H1 (cell line): ENCODE measurements at regions not wholly inside any gene's neighbourhood (a gene's known extent, or its start where the extent isn't known, plus 50 kb on each side); places are given as distances from the start of the nearest gene placed in this dataset.

Experiments used
- CTCF ChIA-PET: fragments of 300-600 bp; sonication (Branson Sonifier 250); formaldehyde crosslinking; loops from one replicate; lab custom pipeline; 2021; ENCODE audit not compliant: partially characterized antibody; lab: Charles Lee
- POLR2A ChIA-PET: fragments of 300-600 bp; sonication (Branson Sonifier 250); formaldehyde crosslinking; loops from one replicate; lab custom pipeline; 2021; ENCODE audit warnings: inconsistent platforms; ENCODE audit not compliant: partially characterized antibody; lab: Charles Lee
- DNase-seq, 2 experiments: peaks; one replicate each; pipeline versions ENCODE4 v3.0.0 to v3.0.0-alpha.2; 2010 to 2022; ENCODE audit warnings: low spot score in 2 of 2, low read depth in 1 of 2, mixed read lengths in 1 of 2
- FAIRE-seq: peaks from 2 replicates; lab custom pipeline; 2011; peaks lifted over from hg19 to GRCh38; lab: Jason Lieb, UNC
- H2AFZ ChIP-seq: 2 replicates; pipeline ENCODE4 v1.8.1; 2012; ENCODE audit warnings: low read length, inconsistent platforms
- H2AK5ac ChIP-seq: 2 replicates; pipeline ENCODE4 v1.6.1; 2013; ENCODE audit warnings: low read depth, low read length
- H2BK120ac ChIP-seq: replicated peaks from 2 replicates; pipeline ENCODE3; 2013; ENCODE audit warnings: low read depth, low read length, inconsistent platforms
- H2BK12ac ChIP-seq: 2 replicates; pipeline ENCODE4 v1.6.1; 2013; ENCODE audit warnings: low read depth, low read length
- H2BK15ac ChIP-seq: 2 replicates; pipeline ENCODE4 v1.6.1; 2013; ENCODE audit warnings: low read length
- H2BK20ac ChIP-seq: 2 replicates; pipeline ENCODE4 v1.6.1; 2013; ENCODE audit warnings: low read length
- H2BK5ac ChIP-seq: 2 replicates; pipeline ENCODE4 v1.6.1; 2013; ENCODE audit warnings: low read depth, low read length
- H3K14ac ChIP-seq: 2 replicates; pipeline ENCODE4 v1.6.1; 2013; ENCODE audit warnings: inconsistent platforms; ENCODE audit not compliant: insufficient read length
- H3K18ac ChIP-seq: 2 replicates; pipeline ENCODE4 v1.6.1; 2013; ENCODE audit warnings: low read length; ENCODE audit errors: extremely low read depth
- H3K23ac ChIP-seq: 2 replicates; pipeline ENCODE4 v1.6.1; 2013; ENCODE audit warnings: inconsistent platforms; ENCODE audit not compliant: insufficient read length
- H3K23me2 ChIP-seq: 2 replicates; pipeline ENCODE4 v1.6.1; 2013; ENCODE audit warnings: low read depth, low read length
- H3K27ac ChIP-seq: 2 replicates; pipeline ENCODE4 v1.6.1; 2011; ENCODE audit warnings: low read depth, low read length, inconsistent platforms
- H3K27me3 ChIP-seq, 4 experiments: replicated peaks in 1 of 4; 1 replicate in 1 of 4; 2 replicates in 3 of 4; pipeline versions ENCODE4 v1.6.1 to v1.8.1; 2011 to 2013; ENCODE audit warnings: low read length in 3 of 4, mild to moderate bottlenecking in 3 of 4, inconsistent platforms in 2 of 4, mixed read lengths in 2 of 4, moderate library complexity in 1 of 4; ENCODE audit not compliant: control insufficient read depth in 3 of 4, insufficient read depth in 3 of 4; ENCODE audit errors: extremely low read depth in 1 of 4
- H3K36me3 ChIP-seq, 4 experiments: 2 replicates each; pipeline versions ENCODE4 v1.6.1 to v1.8.1; 2011 to 2013; ENCODE audit warnings: mild to moderate bottlenecking in 4 of 4, low read length in 3 of 4, moderate library complexity in 2 of 4, control low read depth in 1 of 4, inconsistent platforms in 1 of 4; ENCODE audit not compliant: insufficient read depth in 4 of 4, control insufficient read depth in 2 of 4
- H3K4ac ChIP-seq: replicated peaks from 2 replicates; pipeline ENCODE3; 2013; ENCODE audit warnings: low read length, low read depth, mixed read lengths, inconsistent platforms; ENCODE audit not compliant: insufficient read length
- H3K4me1 ChIP-seq, 4 experiments: replicated peaks in 1 of 4; 1 replicate in 1 of 4; 2 replicates in 3 of 4; pipeline versions ENCODE4 v1.6.1 to v1.8.1; 2011 to 2013; ENCODE audit warnings: low read length in 3 of 4, inconsistent platforms in 2 of 4, mixed read lengths in 1 of 4; ENCODE audit not compliant: insufficient read depth in 4 of 4, control insufficient read depth in 3 of 4
- H3K4me2 ChIP-seq, 2 experiments: 2 replicates each; pipeline versions ENCODE4 v1.6.1 to v1.8.1; 2011 to 2013; ENCODE audit warnings: low read depth in 2 of 2, low read length in 2 of 2, control low read depth in 1 of 2, inconsistent platforms in 1 of 2, mild to moderate bottlenecking in 1 of 2; ENCODE audit not compliant: insufficient read depth in 1 of 2
- H3K4me3 ChIP-seq, 4 experiments: fragments of 200-600, 300-600 bp in 1 of 4; sonication (generic), shearing (Covaris generic), sonication (Bioruptor Twin) in 1 of 4; 2 replicates each; pipeline versions ENCODE4 v1.5.1 to v1.8.1; 2011 to 2016; ENCODE audit warnings: low read length in 4 of 4, low read depth in 3 of 4, control low read depth in 2 of 4, inconsistent platforms in 2 of 4, mild to moderate bottlenecking in 2 of 4, mixed read lengths in 1 of 4, moderate library complexity in 1 of 4; ENCODE audit not compliant: insufficient read depth in 2 of 4; ENCODE audit errors: extremely low read depth in 1 of 4
- H3K56ac ChIP-seq: replicated peaks from 2 replicates; pipeline ENCODE3; 2013; ENCODE audit warnings: low read depth, mild to moderate bottlenecking, mixed read lengths, low read length, inconsistent platforms; ENCODE audit not compliant: insufficient read length
- H3K79me1 ChIP-seq: 2 replicates; pipeline ENCODE4 v1.6.1; 2013; ENCODE audit warnings: low read depth, low read length, control low read depth
- H3K79me2 ChIP-seq, 2 experiments: 2 replicates each; pipeline versions ENCODE4 v1.6.1 to v1.8.1; 2012 to 2013; ENCODE audit warnings: low read length in 2 of 2, mild to moderate bottlenecking in 2 of 2, inconsistent platforms in 1 of 2; ENCODE audit not compliant: insufficient read depth in 2 of 2, control insufficient read depth in 1 of 2
- H3K9ac ChIP-seq, 4 experiments: replicated peaks in 1 of 4; 1 replicate in 1 of 4; 2 replicates in 3 of 4; pipeline versions ENCODE4 v1.6.1 to v1.8.1; 2011 to 2013; ENCODE audit warnings: low read depth in 3 of 4, low read length in 3 of 4, control low read depth in 2 of 4, mild to moderate bottlenecking in 2 of 4, moderate library complexity in 2 of 4, inconsistent platforms in 1 of 4; ENCODE audit errors: extremely low read depth in 1 of 4
- H3K9me3 ChIP-seq, 2 experiments: 2 replicates each; pipeline versions ENCODE4 v1.6.1 to v1.8.1; 2012 to 2013; ENCODE audit warnings: mild to moderate bottlenecking in 2 of 2, moderate library complexity in 2 of 2, control low read depth in 1 of 2, inconsistent platforms in 1 of 2, low read depth in 1 of 2, low read length in 1 of 2, mixed read lengths in 1 of 2; ENCODE audit not compliant: insufficient read depth in 2 of 2
- H4K20me1 ChIP-seq, 2 experiments: replicated peaks in 1 of 2; 2 replicates each; pipeline versions ENCODE3 to v1.8.1; 2011 to 2013; ENCODE audit warnings: inconsistent platforms in 2 of 2, low read length in 2 of 2, mild to moderate bottlenecking in 1 of 2; ENCODE audit not compliant: insufficient read depth in 2 of 2, control insufficient read depth in 1 of 2
- H4K5ac ChIP-seq: 2 replicates; pipeline ENCODE4 v1.6.1; 2013; ENCODE audit warnings: low read length, low read depth, mixed read lengths, inconsistent platforms; ENCODE audit not compliant: insufficient read length
- H4K8ac ChIP-seq: 2 replicates; pipeline ENCODE4 v1.8.0; 2013; ENCODE audit warnings: mild to moderate bottlenecking, moderate library complexity, low read length, inconsistent platforms; ENCODE audit not compliant: insufficient read depth; ENCODE audit errors: extremely low read depth
- H4K91ac ChIP-seq: replicated peaks from 2 replicates; pipeline ENCODE3; 2013; ENCODE audit warnings: low read length, mixed read lengths, inconsistent platforms; ENCODE audit not compliant: insufficient read length
- BRCA1 ChIP-seq: IDR thresholded peaks from 2 replicates; pipeline ENCODE4 v1.6.1; 2012; ENCODE audit warnings: low read depth, low read length, improper control_type of control experiment
- CBX8 ChIP-seq: fragments of 300-800, 300-1000 bp; sonication (generic); IDR thresholded peaks from 2 replicates; pipeline ENCODE4 v1.7.1; 2016; ENCODE audit warnings: low read depth, low read length, borderline replicate concordance
- CTBP2 ChIP-seq: IDR thresholded peaks from 2 replicates; pipeline ENCODE4 v1.7.0; 2011; ENCODE audit warnings: borderline replicate concordance, mild to moderate bottlenecking, moderate library complexity, mixed read lengths, low read length; ENCODE audit not compliant: insufficient read depth, insufficient read length
- POLR2AphosphoS5 ChIP-seq: IDR thresholded peaks from 2 replicates; pipeline ENCODE4 v1.6.1; 2011; ENCODE audit warnings: low read depth, low read length
- WGBS, 2 experiments: shearing (Covaris generic) in 1 of 2; methylation state at CpG; one replicate each; pipeline versions ENCODE4 v1.1.6 to v1.1.7; 2013 to 2015; ENCODE audit warnings: low lambda C conversion rate in 2 of 2, mixed read lengths in 2 of 2, inconsistent platforms in 1 of 2, low coverage in 1 of 2, missing lambda C conversion rate in 1 of 2; ENCODE audit not compliant: insufficient replicate concordance in 2 of 2, insufficient coverage in 1 of 2, insufficient read length in 1 of 2; ENCODE audit errors: extremely low coverage in 1 of 2, missing lambda C conversion rate in 1 of 2; 5-methylcytosine and 5-hydroxymethylcytosine counted together

- TF ChIP-seq CBX8: no peak
- no peak for TF ChIP-seq BRCA1
- TF ChIP-seq CTBP2: no peak
- no peak for TF ChIP-seq POLR2AphosphoS5
- no peak for DNase-seq
Observed at GRCh38 chr5:126358525-126358924, 64.7 kb upstream of the GRAMD2B start.

More at GRCh38 chr5:126358525-126358924, 64.7 kb upstream of the GRAMD2B start:
- Histone ChIP-seq H3K18ac (no peak overlapping the region), H2AFZ (no peak overlapping the region), H3K9me3 (no peaks in the 10 kb centered on the region), H3K4me1 (no peaks in the 10 kb centered on the region), H3K79me1 (no peaks in the 10 kb centered on the region), H2BK120ac (no peak overlapping the region), H3K56ac (no peak overlapping the region), H4K91ac (no peak overlapping the region), H3K9ac (no peak overlapping the region), H3K23ac (no peak overlapping the region), H3K27ac (no peak overlapping the region), H4K8ac (no peak overlapping the region), H3K4me2 (no peak overlapping the region), H3K23me2 (no peaks in the 10 kb centered on the region), H3K14ac (no peak overlapping the region), H4K20me1 (no peaks in the 10 kb centered on the region), H3K27me3 (no peaks in the 10 kb centered on the region), H2BK20ac (no peak overlapping the region), H2BK5ac (no peak overlapping the region), H3K4ac (no peak overlapping the region), H3K79me2 (no peaks in the 10 kb centered on the region), H3K4me3 (no peak overlapping the region), H3K36me3 (no peaks in the 10 kb centered on the region; a peak in 1 of 8 replicates), H2AK5ac (no peak overlapping the region), H4K5ac (no peak overlapping the region), H2BK12ac (no peak overlapping the region), H2BK15ac (no peak overlapping the region)
- FAIRE-seq: no peak
- ChIA-PET CTCF (interaction anchor here (0.9 to 12.9 kb wide), 13 partner anchors 8 to 520 kb away, joined by 3 to 125 read pairs (median 4); partner anchors contain the start of gene GRAMD2B), POLR2A (interaction anchor here (1.9 kb wide), 1 partner anchor 65 kb away, joined by 5 read pairs; the partner anchor contains the start of gene GRAMD2B)
- WGBS, 2 experiments: 90% methylated on average over 4 of the region's 4 CpGs; no CpG with 5 or more reads in 1 of the 2 experiments
